ENCODE measurements at regions not wholly inside any gene's neighbourhood (a gene's known extent, or its start where the extent isn't known, plus 50 kb on each side); places are given as distances from the start of the nearest gene placed in this dataset.
"Not testable (repeated sequence)": the region's sequence is repeated elsewhere in the genome, so short reads cannot be mapped to it uniquely, and the experiment has no call there.

GRCh38 chr6:140789466-140789865 is 1343.3 kb upstream of the GJE1 start:
- H3K4me3 ChIP-seq (ENCODE audit: low read depth in 1 of 2, low read length in 2 of 2) = no peak overlapping the region

GRCh38 chr6:140785926-140786325 is 1346.8 kb upstream of the GJE1 start:
- H3K4me1 ChIP-seq (ENCODE audit: control insufficient read depth in 1 of 2, insufficient read depth in 2 of 2, low read length in 2 of 2) = no peaks in the 10 kb centered on the region
- H3K9me3 ChIP-seq (ENCODE audit: control insufficient read depth in 1 of 2, low read length in 2 of 2) = no peaks in the 10 kb centered on the region
- no peaks in the 10 kb centered on the region for H3K27me3 ChIP-seq (ENCODE audit: low read depth, low read length)
- no peak overlapping the region for H3K27ac ChIP-seq (ENCODE audit: low read length)
- H3K36me3 ChIP-seq (ENCODE audit: control insufficient read depth in 1 of 2, insufficient read depth in 2 of 2, low read length in 2 of 2) = no peaks in the 10 kb centered on the region
- no peak overlapping the region for H3K4me3 ChIP-seq (ENCODE audit: low read depth in 1 of 2, low read length in 2 of 2)

More at GRCh38 chr6:140789466-140789865, 1343.3 kb upstream of the GJE1 start:
- no peaks in the 10 kb centered on the region for H3K27me3 ChIP-seq (ENCODE audit: low read depth, low read length)
- no peaks in the 10 kb centered on the region for H3K36me3 ChIP-seq (ENCODE audit: control insufficient read depth in 1 of 2, insufficient read depth in 2 of 2, low read length in 2 of 2)
- H3K27ac ChIP-seq (ENCODE audit: low read length) = no peak overlapping the region
- peaks cover 0 to 2% of the 10 kb centered on the region in 2 donors for H3K9me3 ChIP-seq (ENCODE audit: control insufficient read depth in 1 of 2, low read length in 2 of 2)
- no peaks in the 10 kb centered on the region for H3K4me1 ChIP-seq (ENCODE audit: control insufficient read depth in 1 of 2, insufficient read depth in 2 of 2, low read length in 2 of 2)

- no peak overlapping the region for H3K4me3 ChIP-seq (ENCODE audit: low read depth in 1 of 2, low read length in 2 of 2)
Measured at GRCh38 chr6:140784573-140784972, 1348.2 kb upstream of the GJE1 start.

GRCh38 chr6:140783504-140783903 is 1349.2 kb upstream of the GJE1 start:
- not testable (repeated sequence) for H3K36me3 ChIP-seq (ENCODE audit: control insufficient read depth in 1 of 2, insufficient read depth in 2 of 2, low read length in 2 of 2); H3K27ac ChIP-seq (ENCODE audit: low read length); H3K9me3 ChIP-seq (ENCODE audit: control insufficient read depth in 1 of 2, low read length in 2 of 2); H3K4me1 ChIP-seq (ENCODE audit: control insufficient read depth in 1 of 2, insufficient read depth in 2 of 2, low read length in 2 of 2); H3K4me3 ChIP-seq (ENCODE audit: low read depth in 1 of 2, low read length in 2 of 2); H3K27me3 ChIP-seq (ENCODE audit: low read depth, low read length)

More at GRCh38 chr6:140784573-140784972, 1348.2 kb upstream of the GJE1 start:
- Histone ChIP-seq H3K9me3 (ENCODE audit: control insufficient read depth in 1 of 2, low read length in 2 of 2) (no peaks in the 10 kb centered on the region), H3K27me3 (ENCODE audit: low read depth, low read length) (no peaks in the 10 kb centered on the region), H3K4me1 (ENCODE audit: control insufficient read depth in 1 of 2, insufficient read depth in 2 of 2, low read length in 2 of 2) (no peaks in the 10 kb centered on the region), H3K27ac (ENCODE audit: low read length) (no peak overlapping the region), H3K36me3 (ENCODE audit: control insufficient read depth in 1 of 2, insufficient read depth in 2 of 2, low read length in 2 of 2) (no peaks in the 10 kb centered on the region)

GRCh38 chr6:140782941-140783340 is 1349.8 kb upstream of the GJE1 start:
- Histone ChIP-seq H3K9me3 (ENCODE audit: control insufficient read depth in 1 of 2, low read length in 2 of 2) (no peaks in the 10 kb centered on the region), H3K27ac (ENCODE audit: low read length) (no peak overlapping the region), H3K27me3 (ENCODE audit: low read depth, low read length) (no peaks in the 10 kb centered on the region), H3K4me1 (ENCODE audit: control insufficient read depth in 1 of 2, insufficient read depth in 2 of 2, low read length in 2 of 2) (no peaks in the 10 kb centered on the region), H3K36me3 (ENCODE audit: control insufficient read depth in 1 of 2, insufficient read depth in 2 of 2, low read length in 2 of 2) (no peaks in the 10 kb centered on the region), H3K4me3 (ENCODE audit: low read depth in 1 of 2, low read length in 2 of 2) (no peak overlapping the region)

- Histone ChIP-seq H3K36me3 (ENCODE audit: control insufficient read depth in 1 of 2, insufficient read depth in 2 of 2, low read length in 2 of 2) (no peaks in the 10 kb centered on the region), H3K4me1 (ENCODE audit: control insufficient read depth in 1 of 2, insufficient read depth in 2 of 2, low read length in 2 of 2) (no peaks in the 10 kb centered on the region), H3K9me3 (ENCODE audit: control insufficient read depth in 1 of 2, low read length in 2 of 2) (no peaks in the 10 kb centered on the region), H3K4me3 (ENCODE audit: low read depth in 1 of 2, low read length in 2 of 2) (no peak overlapping the region), H3K27me3 (ENCODE audit: low read depth, low read length) (no peaks in the 10 kb centered on the region), H3K27ac (ENCODE audit: low read length) (no peak overlapping the region)
Measured at GRCh38 chr6:140779991-140780596, 1352.6 kb upstream of the GJE1 start.

- H3K4me3 ChIP-seq (ENCODE audit: low read depth in 1 of 2, low read length in 2 of 2) = no peak overlapping the region
- no peak overlapping the region for H3K27ac ChIP-seq (ENCODE audit: low read length)
- H3K36me3 ChIP-seq (ENCODE audit: control insufficient read depth in 1 of 2, insufficient read depth in 2 of 2, low read length in 2 of 2) = no peaks in the 10 kb centered on the region
- no peaks in the 10 kb centered on the region for H3K9me3 ChIP-seq (ENCODE audit: control insufficient read depth in 1 of 2, low read length in 2 of 2)
- no peaks in the 10 kb centered on the region for H3K4me1 ChIP-seq (ENCODE audit: control insufficient read depth in 1 of 2, insufficient read depth in 2 of 2, low read length in 2 of 2)
- no peaks in the 10 kb centered on the region for H3K27me3 ChIP-seq (ENCODE audit: low read depth, low read length)
Measured at GRCh38 chr6:140779341-140779740, 1353.4 kb upstream of the GJE1 start.

GRCh38 chr6:140777780-140778179 is 1354.9 kb upstream of the GJE1 start:
- no peaks in the 10 kb centered on the region for H3K9me3 ChIP-seq (ENCODE audit: control insufficient read depth in 1 of 2, low read length in 2 of 2)
- no peaks in the 10 kb centered on the region for H3K27me3 ChIP-seq (ENCODE audit: low read depth, low read length)

GRCh38 chr6:140775061-140775460 is 1357.7 kb upstream of the GJE1 start:
- Histone ChIP-seq H3K27ac (ENCODE audit: low read length) (no peak overlapping the region), H3K4me1 (ENCODE audit: control insufficient read depth in 1 of 2, insufficient read depth in 2 of 2, low read length in 2 of 2) (no peaks in the 10 kb centered on the region), H3K9me3 (ENCODE audit: control insufficient read depth in 1 of 2, low read length in 2 of 2) (no peaks in the 10 kb centered on the region), H3K27me3 (ENCODE audit: low read depth, low read length) (no peaks in the 10 kb centered on the region), H3K36me3 (ENCODE audit: control insufficient read depth in 1 of 2, insufficient read depth in 2 of 2, low read length in 2 of 2) (no peaks in the 10 kb centered on the region), H3K4me3 (ENCODE audit: low read depth in 1 of 2, low read length in 2 of 2) (no peak overlapping the region)

More at GRCh38 chr6:140777780-140778179, 1354.9 kb upstream of the GJE1 start:
- H3K27ac ChIP-seq (ENCODE audit: low read length) = no peak overlapping the region
- H3K4me1 ChIP-seq (ENCODE audit: control insufficient read depth in 1 of 2, insufficient read depth in 2 of 2, low read length in 2 of 2) = no peaks in the 10 kb centered on the region
- no peaks in the 10 kb centered on the region for H3K36me3 ChIP-seq (ENCODE audit: control insufficient read depth in 1 of 2, insufficient read depth in 2 of 2, low read length in 2 of 2)
- H3K4me3 ChIP-seq (ENCODE audit: low read depth in 1 of 2, low read length in 2 of 2) = no peak overlapping the region

GRCh38 chr6:140774080-140774505 is 1358.6 kb upstream of the GJE1 start:
- Histone ChIP-seq H3K27me3 (ENCODE audit: low read depth, low read length) (no peaks in the 10 kb centered on the region), H3K9me3 (ENCODE audit: control insufficient read depth in 1 of 2, low read length in 2 of 2) (no peaks in the 10 kb centered on the region), H3K36me3 (ENCODE audit: control insufficient read depth in 1 of 2, insufficient read depth in 2 of 2, low read length in 2 of 2) (no peaks in the 10 kb centered on the region), H3K27ac (ENCODE audit: low read length) (no peak overlapping the region), H3K4me3 (ENCODE audit: low read depth in 1 of 2, low read length in 2 of 2) (no peak overlapping the region), H3K4me1 (ENCODE audit: control insufficient read depth in 1 of 2, insufficient read depth in 2 of 2, low read length in 2 of 2) (no peaks in the 10 kb centered on the region)

GRCh38 chr6:140773276-140773675 is 1359.4 kb upstream of the GJE1 start:
- H3K4me1 ChIP-seq (ENCODE audit: control insufficient read depth in 1 of 2, insufficient read depth in 2 of 2, low read length in 2 of 2) = no peaks in the 10 kb centered on the region
- H3K9me3 ChIP-seq (ENCODE audit: control insufficient read depth in 1 of 2, low read length in 2 of 2) = peaks cover 0 to 2% of the 10 kb centered on the region in 2 donors
- H3K4me3 ChIP-seq (ENCODE audit: low read depth in 1 of 2, low read length in 2 of 2) = no peak overlapping the region
- H3K27me3 ChIP-seq (ENCODE audit: low read depth, low read length) = no peaks in the 10 kb centered on the region
- H3K27ac ChIP-seq (ENCODE audit: low read length) = no peak overlapping the region
- no peaks in the 10 kb centered on the region for H3K36me3 ChIP-seq (ENCODE audit: control insufficient read depth in 1 of 2, insufficient read depth in 2 of 2, low read length in 2 of 2)

GRCh38 chr6:140772576-140772975 is 1360.1 kb upstream of the GJE1 start:
- H3K27ac ChIP-seq (ENCODE audit: low read length) = no peak overlapping the region
- H3K4me1 ChIP-seq (ENCODE audit: control insufficient read depth in 1 of 2, insufficient read depth in 2 of 2, low read length in 2 of 2) = no peaks in the 10 kb centered on the region
- H3K4me3 ChIP-seq (ENCODE audit: low read depth in 1 of 2, low read length in 2 of 2) = no peak overlapping the region
- peaks cover 0 to 6% of the 10 kb centered on the region in 2 donors for H3K9me3 ChIP-seq (ENCODE audit: control insufficient read depth in 1 of 2, low read length in 2 of 2)
- no peaks in the 10 kb centered on the region for H3K36me3 ChIP-seq (ENCODE audit: control insufficient read depth in 1 of 2, insufficient read depth in 2 of 2, low read length in 2 of 2)
- H3K27me3 ChIP-seq (ENCODE audit: low read depth, low read length) = no peaks in the 10 kb centered on the region
